ENCODE measurements at regions not wholly inside any gene's neighbourhood (a gene's known extent, or its start where the extent isn't known, plus 50 kb on each side); places are given as distances from the start of the nearest gene placed in this dataset.

DNA sequence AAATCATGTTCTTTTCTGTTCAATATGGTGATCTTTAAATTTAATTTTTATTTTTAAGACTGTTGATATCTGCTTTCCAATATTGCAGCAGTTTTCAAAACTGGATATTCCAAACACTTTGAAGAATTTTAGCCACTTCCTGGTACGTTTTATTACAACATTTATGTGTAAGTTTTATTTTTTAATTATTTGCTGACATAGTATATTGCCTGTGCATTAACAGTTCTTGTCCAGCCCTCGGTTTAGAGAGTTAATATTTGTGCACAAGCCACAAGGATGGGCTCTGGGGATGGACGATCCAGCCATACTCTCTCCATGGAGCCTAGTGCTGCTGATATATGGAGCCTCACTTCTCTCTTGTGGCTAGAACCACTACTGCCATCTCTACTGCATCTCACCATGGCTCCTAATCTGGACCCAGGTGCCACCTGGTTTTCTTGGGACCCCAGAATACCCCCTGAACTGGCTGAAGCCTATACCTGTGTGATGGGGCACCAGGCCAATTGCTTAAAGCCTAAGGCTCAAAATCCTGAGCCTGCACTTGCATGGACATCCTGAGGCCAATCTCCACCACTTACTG lies 262.5 kb downstream of the RASSF9 start:
- Histone ChIP-seq H3K27ac (ENCODE audit: low read depth, low read length, poor library complexity, severe bottlenecking) (no peak overlapping the region), H3K4me1 (ENCODE audit: insufficient read depth, low read length, poor library complexity, severe bottlenecking) (no peaks in the 10 kb centered on the region), H3K9me2 (ENCODE audit: insufficient read depth, low read length) (no peaks in the 10 kb centered on the region), H4K20me1 (ENCODE audit: insufficient read depth, low read length) (no peaks in the 10 kb centered on the region), H3K9me3 (ENCODE audit: low read length) (no peaks in the 10 kb centered on the region), H3K4me2 (ENCODE audit: low read length) (no peak overlapping the region), H3K4me3 (ENCODE audit: low read depth, low read length, poor library complexity, severe bottlenecking) (no peak overlapping the region), H3K79me2 (ENCODE audit: insufficient read depth, low read depth, low read length) (no peaks in the 10 kb centered on the region), H3K36me3 (ENCODE audit: insufficient read depth, low read length) (no peaks in the 10 kb centered on the region), H2AFZ (ENCODE audit: low read length) (no peak overlapping the region)
- DNase-seq (ENCODE audit: low spot score) = no peak
- intact Hi-C loops (cut with micrococcal nuclease; ENCODE audit: unreplicated experiment) = loop anchor here (2.0 to 10.0 kb wide), 2 partner anchors 109 to 293 kb away; no protein-coding TSS in a partner anchor
- TF ChIP-seq, protein P1, sequence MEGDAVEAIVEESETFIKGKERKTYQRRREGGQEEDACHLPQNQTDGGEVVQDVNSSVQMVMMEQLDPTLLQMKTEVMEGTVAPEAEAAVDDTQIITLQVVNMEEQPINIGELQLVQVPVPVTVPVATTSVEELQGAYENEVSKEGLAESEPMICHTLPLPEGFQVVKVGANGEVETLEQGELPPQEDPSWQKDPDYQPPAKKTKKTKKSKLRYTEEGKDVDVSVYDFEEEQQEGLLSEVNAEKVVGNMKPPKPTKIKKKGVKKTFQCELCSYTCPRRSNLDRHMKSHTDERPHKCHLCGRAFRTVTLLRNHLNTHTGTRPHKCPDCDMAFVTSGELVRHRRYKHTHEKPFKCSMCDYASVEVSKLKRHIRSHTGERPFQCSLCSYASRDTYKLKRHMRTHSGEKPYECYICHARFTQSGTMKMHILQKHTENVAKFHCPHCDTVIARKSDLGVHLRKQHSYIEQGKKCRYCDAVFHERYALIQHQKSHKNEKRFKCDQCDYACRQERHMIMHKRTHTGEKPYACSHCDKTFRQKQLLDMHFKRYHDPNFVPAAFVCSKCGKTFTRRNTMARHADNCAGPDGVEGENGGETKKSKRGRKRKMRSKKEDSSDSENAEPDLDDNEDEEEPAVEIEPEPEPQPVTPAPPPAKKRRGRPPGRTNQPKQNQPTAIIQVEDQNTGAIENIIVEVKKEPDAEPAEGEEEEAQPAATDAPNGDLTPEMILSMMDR (conservative IDR thresholded peaks at IDR 0.05; ENCODE audit: low read length) = no peak
- TF ChIP-seq EZH2phosphoT487 (IDR thresholded peaks at IDR 0.05; ENCODE audit: borderline replicate concordance, low read depth, low read length) = no peak
- ChIA-PET POLR2A (interaction anchor here (0.7 to 1.0 kb wide), 2 partner anchors 9 to 125 kb away, joined by 3 read pairs; no protein-coding TSS in a partner anchor), CTCF (ENCODE audit: unreplicated experiment) (no interaction called here)
- no TSS peak for BruUV-seq (replicated peaks)

DNA sequence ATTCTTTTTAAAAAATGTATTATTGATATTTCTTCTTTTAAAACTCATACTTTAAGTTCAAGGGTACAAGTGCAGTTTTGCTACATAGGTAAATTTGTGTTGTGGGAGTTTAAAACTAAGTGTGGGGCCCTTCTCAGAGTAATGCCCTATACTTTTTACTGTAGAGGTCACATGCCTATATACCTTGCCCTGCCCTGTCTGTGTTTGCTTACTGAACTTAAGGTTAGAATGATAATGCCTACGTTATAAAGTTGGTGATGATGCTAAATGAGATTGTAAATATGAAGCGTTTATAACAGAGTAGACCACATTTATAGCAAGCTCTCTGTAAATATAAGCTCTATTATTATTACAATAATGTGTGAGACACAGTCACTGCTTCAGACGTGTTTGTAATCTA lies 261.9 kb downstream of the RASSF9 start:
- no peaks in the 10 kb centered on the region for H3K79me2 ChIP-seq (ENCODE audit: insufficient read depth, low read depth, low read length)
- H3K4me1 ChIP-seq (ENCODE audit: insufficient read depth, low read length, poor library complexity, severe bottlenecking) = no peaks in the 10 kb centered on the region
- intact Hi-C loops (cut with micrococcal nuclease; ENCODE audit: unreplicated experiment) = loop anchor here (2.0 to 10.0 kb wide), 2 partner anchors 109 to 293 kb away; no protein-coding TSS in a partner anchor
- no peaks in the 10 kb centered on the region for H4K20me1 ChIP-seq (ENCODE audit: insufficient read depth, low read length)
- POLR2A ChIA-PET = interaction anchor here (1.0 kb wide), 1 partner anchor 10 kb away, joined by 3 read pairs; no protein-coding TSS in a partner anchor
- no peak for DNase-seq (ENCODE audit: low spot score)
- no peak overlapping the region for H2AFZ ChIP-seq (ENCODE audit: low read length)
- no peaks in the 10 kb centered on the region for H3K36me3 ChIP-seq (ENCODE audit: insufficient read depth, low read length)
- H3K4me2 ChIP-seq (ENCODE audit: low read length) = no peak overlapping the region
- no peak for TF ChIP-seq EZH2phosphoT487 (IDR thresholded peaks at IDR 0.05; ENCODE audit: borderline replicate concordance, low read depth, low read length)
- TF ChIP-seq, protein P1 (conservative IDR thresholded peaks at IDR 0.05; ENCODE audit: low read length) = no peak
- H3K9me2 ChIP-seq (ENCODE audit: insufficient read depth, low read length) = no peaks in the 10 kb centered on the region
- no peak overlapping the region for H3K4me3 ChIP-seq (ENCODE audit: low read depth, low read length, poor library complexity, severe bottlenecking)
- H3K27ac ChIP-seq (ENCODE audit: low read depth, low read length, poor library complexity, severe bottlenecking) = no peak overlapping the region
- BruUV-seq (replicated peaks) = no TSS peak
- CTCF ChIA-PET (ENCODE audit: unreplicated experiment) = no interaction called here
- no peaks in the 10 kb centered on the region for H3K9me3 ChIP-seq (ENCODE audit: low read length)

All from OCI-LY7 (cell line).